ENCODE measurements at regions not wholly inside any gene's neighbourhood (a gene's known extent, or its start where the extent isn't known, plus 50 kb on each side); places are given as distances from the start of the nearest gene placed in this dataset.

GRCh38 chrX:8084006-8084405 is 87.1 kb downstream of the VCX2 start:
- H3K36me3 Mint-ChIP-seq, result no peaks in the 10 kb centered on the region
- Histone ChIP-seq H3K4me2 (replicated peaks; ENCODE audit: extremely low read depth, low read length, poor library complexity, severe bottlenecking) (no peak overlapping the region), H3K9me3 (replicated peaks in 1 of 2; ENCODE audit: control insufficient read depth in 1 of 2, insufficient read depth in 1 of 2, low read length in 2 of 2) (no peaks in the 10 kb centered on the region), H3K36me3 (replicated peaks in 1 of 2; ENCODE audit: control insufficient read depth in 1 of 2, insufficient read depth in 2 of 2, low read length in 2 of 2) (no peaks in the 10 kb centered on the region), H3K9ac (ENCODE audit: insufficient read depth, low read length, poor library complexity, severe bottlenecking) (no peak overlapping the region), H3K27me3 (ENCODE audit: control insufficient read depth in 2 of 2, insufficient read depth in 2 of 2, low read length in 2 of 2) (no peaks in the 10 kb centered on the region), H3K79me2 (ENCODE audit: insufficient read depth, low read length) (no peaks in the 10 kb centered on the region), H2AFZ (ENCODE audit: insufficient read depth, low read depth, low read length, poor library complexity, severe bottlenecking) (no peak overlapping the region), H3K4me3 (replicated peaks in 1 of 3; ENCODE audit: low read depth in 2 of 3, low read length in 3 of 3) (no peak overlapping the region), H3K4me1 (ENCODE audit: control insufficient read depth in 1 of 2, insufficient read depth in 2 of 2, low read length in 2 of 2) (no peaks in the 10 kb centered on the region), H4K20me1 (ENCODE audit: insufficient read depth, low read length) (no peaks in the 10 kb centered on the region), H3K27ac (ENCODE audit: low read depth in 1 of 2, low read length in 2 of 2) (no peak overlapping the region)
- no peak overlapping the region for H3K27ac Mint-ChIP-seq
- peaks cover 0 to 4% (median 2%) of the 10 kb centered on the region in 7 donors for H3K9me3 Mint-ChIP-seq
- no peak for DNase-seq
- H3K4me1 Mint-ChIP-seq, result no peaks in the 10 kb centered on the region
- no peak overlapping the region for H3K4me3 Mint-ChIP-seq
- TF ChIP-seq CTCF (IDR thresholded peaks at IDR 0.05), result no peak
- intact Hi-C loops (cut with micrococcal nuclease), result no loop called here
- no peaks in the 10 kb centered on the region for H3K27me3 Mint-ChIP-seq (ENCODE audit: low read depth in 3 of 3)
- no CpG with 5 or more reads among the region's 4 CpGs for WGBS (ENCODE audit: insufficient coverage)

DNA sequence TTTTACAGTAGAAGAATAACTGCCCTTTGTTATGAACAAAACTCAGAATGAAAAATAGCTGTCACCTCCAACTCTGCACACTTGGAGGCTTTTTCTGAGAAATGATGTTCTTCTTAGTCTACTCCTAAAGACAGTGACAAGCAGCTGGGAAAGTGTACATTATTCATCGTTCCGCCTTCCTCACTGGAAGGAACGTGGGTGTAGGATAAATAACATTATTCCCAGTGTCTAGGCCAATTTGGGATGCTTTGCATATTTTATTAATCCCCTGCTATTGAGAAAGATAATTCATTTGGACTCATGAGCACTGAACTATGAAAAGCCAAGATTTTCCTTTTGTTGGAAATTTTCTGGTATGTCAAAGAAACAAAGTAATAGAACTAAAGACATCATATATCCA is 87.8 kb downstream of the VCX2 start:
- H3K9ac ChIP-seq (ENCODE audit: insufficient read depth, low read length, poor library complexity, severe bottlenecking), result no peak overlapping the region
- H4K20me1 ChIP-seq (ENCODE audit: insufficient read depth, low read length), result no peaks in the 10 kb centered on the region
- H3K27me3 ChIP-seq (ENCODE audit: control insufficient read depth in 2 of 2, insufficient read depth in 2 of 2, low read length in 2 of 2), result no peaks in the 10 kb centered on the region
- no peak overlapping the region for H3K27ac ChIP-seq (ENCODE audit: low read depth in 1 of 2, low read length in 2 of 2)
- H3K4me3 Mint-ChIP-seq, result no peak overlapping the region
- H3K9me3 Mint-ChIP-seq, result peaks cover 0 to 9% (median 2%) of the 10 kb centered on the region in 7 donors
- H3K4me3 ChIP-seq (replicated peaks in 1 of 3; ENCODE audit: low read depth in 2 of 3, low read length in 3 of 3), result no peak overlapping the region
- intact Hi-C loops (cut with micrococcal nuclease), result no loop called here
- no peak overlapping the region for H3K4me2 ChIP-seq (replicated peaks; ENCODE audit: extremely low read depth, low read length, poor library complexity, severe bottlenecking)
- no CpG with 5 or more reads among the region's 3 CpGs for WGBS (ENCODE audit: insufficient coverage)
- no peaks in the 10 kb centered on the region for H3K27me3 Mint-ChIP-seq (ENCODE audit: low read depth in 3 of 3)
- H2AFZ ChIP-seq (ENCODE audit: insufficient read depth, low read depth, low read length, poor library complexity, severe bottlenecking), result no peak overlapping the region
- H3K36me3 ChIP-seq (replicated peaks in 1 of 2; ENCODE audit: control insufficient read depth in 1 of 2, insufficient read depth in 2 of 2, low read length in 2 of 2), result no peaks in the 10 kb centered on the region
- H3K27ac Mint-ChIP-seq, result no peak overlapping the region
- no peak for DNase-seq
- TF ChIP-seq CTCF (IDR thresholded peaks at IDR 0.05), result no peak
- no peaks in the 10 kb centered on the region for H3K4me1 Mint-ChIP-seq
- H3K4me1 ChIP-seq (ENCODE audit: control insufficient read depth in 1 of 2, insufficient read depth in 2 of 2, low read length in 2 of 2), result no peaks in the 10 kb centered on the region
- H3K9me3 ChIP-seq (replicated peaks in 1 of 2; ENCODE audit: control insufficient read depth in 1 of 2, insufficient read depth in 1 of 2, low read length in 2 of 2), result no peaks in the 10 kb centered on the region
- no peaks in the 10 kb centered on the region for H3K79me2 ChIP-seq (ENCODE audit: insufficient read depth, low read length)
- no peaks in the 10 kb centered on the region for H3K36me3 Mint-ChIP-seq
